ENCODE measurements at regions not wholly inside any gene's neighbourhood (a gene's known extent, or its start where the extent isn't known, plus 50 kb on each side); places are given as distances from the start of the nearest gene placed in this dataset.

- Mint-ChIP-seq H3K9me3 (ENCODE audit: insufficient read depth) (no peaks in the 10 kb centered on the region), H3K4me3 (no peak overlapping the region), H3K27ac (no peak overlapping the region), H3K27me3 (no peaks in the 10 kb centered on the region), H3K4me1 (peaks cover 26% of the 10 kb centered on the region)
- Histone ChIP-seq H2AFZ (ENCODE audit: insufficient read depth, low read depth, low read length, poor library complexity, severe bottlenecking) (no peak overlapping the region), H3K4me2 (replicated peaks; ENCODE audit: low read depth, low read length, poor library complexity, severe bottlenecking) (no peak overlapping the region), H3K27ac (ENCODE audit: low read length in 2 of 2) (no peak overlapping the region), H3K4me3 (ENCODE audit: control extremely low read depth in 1 of 5, extremely low read depth in 1 of 5, insufficient read depth in 1 of 5, low read depth in 2 of 5, low read length in 4 of 5) (no peak overlapping the region), H3K9ac (ENCODE audit: low read length) (no peak overlapping the region), H3K79me2 (ENCODE audit: control insufficient read depth, insufficient read depth, low read length) (no peaks in the 10 kb centered on the region), H3K36me3 (replicated peaks in 1 of 2; ENCODE audit: control extremely low read depth in 1 of 2, control insufficient read depth in 1 of 2, extremely low read depth in 1 of 2, insufficient read depth in 2 of 2, low read length in 1 of 2) (no peaks in the 10 kb centered on the region), H3K27me3 (replicated peaks in 1 of 4; ENCODE audit: control extremely low read depth in 1 of 4, control insufficient read depth in 3 of 4, insufficient read depth in 4 of 4, low read length in 3 of 4) (no peaks in the 10 kb centered on the region), H3K4me1 (ENCODE audit: control insufficient read depth in 2 of 2, insufficient read depth in 2 of 2, low read length in 2 of 2) (peaks cover 15% of the 10 kb centered on the region in 2 donors), H3K9me3 (ENCODE audit: control extremely low read depth in 1 of 3, control insufficient read depth in 2 of 3, insufficient read depth in 1 of 3, low read length in 2 of 3) (no peaks in the 10 kb centered on the region), H4K20me1 (ENCODE audit: control insufficient read depth, insufficient read depth, low read length, poor library complexity, severe bottlenecking) (no peaks in the 10 kb centered on the region)
- DNase-seq (no peak), ATAC-seq (ENCODE audit: low read depth) (no peak)
- ChIA-PET CTCF (no interaction called here), POLR2A (no interaction called here)
- TF ChIP-seq EZH2 (IDR thresholded peaks at IDR 0.05; ENCODE audit: borderline replicate concordance, insufficient read depth, low read depth, low read length, poor library complexity, severe bottlenecking) (no peak), CTCF (IDR thresholded peaks at IDR 0.05) (no peak)
- intact Hi-C loops (cut with micrococcal nuclease), result no loop called here
- no CpG with 5 or more reads among the region's 1 CpG for WGBS (ENCODE audit: insufficient coverage)
Measured at GRCh38 chr3:101928890-101929289, 79.6 kb downstream of the NFKBIZ start.

- Histone ChIP-seq H3K4me3 (ENCODE audit: control extremely low read depth in 1 of 5, extremely low read depth in 1 of 5, insufficient read depth in 1 of 5, low read depth in 2 of 5, low read length in 4 of 5) (no peak overlapping the region), H3K36me3 (replicated peaks in 1 of 2; ENCODE audit: control extremely low read depth in 1 of 2, control insufficient read depth in 1 of 2, extremely low read depth in 1 of 2, insufficient read depth in 2 of 2, low read length in 1 of 2) (no peaks in the 10 kb centered on the region), H3K4me2 (replicated peaks; ENCODE audit: low read depth, low read length, poor library complexity, severe bottlenecking) (no peak overlapping the region), H4K20me1 (ENCODE audit: control insufficient read depth, insufficient read depth, low read length, poor library complexity, severe bottlenecking) (no peaks in the 10 kb centered on the region), H3K4me1 (ENCODE audit: control insufficient read depth in 2 of 2, insufficient read depth in 2 of 2, low read length in 2 of 2) (peaks cover 2 to 8% of the 10 kb centered on the region in 2 donors), H3K9ac (ENCODE audit: low read length) (no peak overlapping the region), H3K79me2 (ENCODE audit: control insufficient read depth, insufficient read depth, low read length) (no peaks in the 10 kb centered on the region), H3K9me3 (ENCODE audit: control extremely low read depth in 1 of 3, control insufficient read depth in 2 of 3, insufficient read depth in 1 of 3, low read length in 2 of 3) (no peaks in the 10 kb centered on the region), H3K27ac (ENCODE audit: low read length in 2 of 2) (no peak overlapping the region), H3K27me3 (replicated peaks in 1 of 4; ENCODE audit: control extremely low read depth in 1 of 4, control insufficient read depth in 3 of 4, insufficient read depth in 4 of 4, low read length in 3 of 4) (no peaks in the 10 kb centered on the region), H2AFZ (ENCODE audit: insufficient read depth, low read depth, low read length, poor library complexity, severe bottlenecking) (no peak overlapping the region)
- Mint-ChIP-seq H3K4me1 (peaks cover 21% of the 10 kb centered on the region), H3K27me3 (no peaks in the 10 kb centered on the region), H3K27ac (no peak overlapping the region), H3K9me3 (ENCODE audit: insufficient read depth) (no peaks in the 10 kb centered on the region), H3K4me3 (no peak overlapping the region)
- ATAC-seq (ENCODE audit: low read depth) (no peak), DNase-seq (no peak)
- WGBS (ENCODE audit: insufficient coverage), result no CpG with 5 or more reads among the region's 1 CpG
- CTCF ChIA-PET, result interaction anchor here (0.7 to 1.8 kb wide), 2 partner anchors 183 to 294 kb away, joined by 3 to 5 read pairs; no protein-coding TSS in a partner anchor
- no peak for TF ChIP-seq EZH2 (IDR thresholded peaks at IDR 0.05; ENCODE audit: borderline replicate concordance, insufficient read depth, low read depth, low read length, poor library complexity, severe bottlenecking)
- no peak for TF ChIP-seq CTCF (IDR thresholded peaks at IDR 0.05)
- POLR2A ChIA-PET, result no interaction called here
- intact Hi-C loops (cut with micrococcal nuclease), result no loop called here
Measured at GRCh38 chr3:101931081-101931480, 81.8 kb downstream of the NFKBIZ start.

Measured in B cell (primary cell).